Mesenchymal stem cell (in vitro differentiated cells and primary cell): ENCODE measurements at regions not wholly inside any gene's neighbourhood (a gene's known extent, or its start where the extent isn't known, plus 50 kb on each side); places are given as distances from the start of the nearest gene placed in this dataset.

ENCODE experiments used
- DNase-seq: peaks from one replicate; pipeline ENCODE4 v3.0.0-alpha.2; 2013
- H2AFZ ChIP-seq: one replicate; pipeline ENCODE4 v1.6.1; 2013; ENCODE audit warnings: low read depth, mild to moderate bottlenecking, control low read depth, inconsistent platforms, low read length, moderate library complexity
- H2AK5ac ChIP-seq: 2 replicates; pipeline ENCODE4 v1.6.1; 2013; ENCODE audit warnings: low read length, moderate library complexity, mild to moderate bottlenecking, inconsistent platforms; ENCODE audit not compliant: severe bottlenecking
- H2BK120ac ChIP-seq: one replicate; pipeline ENCODE4 v1.6.1; 2013; ENCODE audit warnings: low read depth, mild to moderate bottlenecking, inconsistent platforms, low read length, moderate library complexity
- H2BK12ac ChIP-seq, 2 experiments: one replicate each; pipeline ENCODE4 v1.6.1; 2013; ENCODE audit warnings: inconsistent platforms in 2 of 2, low read length in 2 of 2, mild to moderate bottlenecking in 2 of 2, moderate library complexity in 2 of 2, control low read depth in 1 of 2
- H2BK15ac ChIP-seq: one replicate; pipeline ENCODE4 v1.6.1; 2013; ENCODE audit warnings: mild to moderate bottlenecking, low read depth, inconsistent platforms; ENCODE audit not compliant: poor library complexity, severe bottlenecking
- H2BK5ac ChIP-seq: 2 replicates; pipeline ENCODE4 v1.6.1; 2013; ENCODE audit warnings: low read depth, mild to moderate bottlenecking, low read length, control low read depth, inconsistent platforms; ENCODE audit not compliant: poor library complexity, severe bottlenecking
- H3K14ac ChIP-seq, 2 experiments: one replicate each; pipeline ENCODE4 v1.6.1; 2013; ENCODE audit warnings: inconsistent platforms in 2 of 2, low read length in 2 of 2, control low read depth in 1 of 2, mild to moderate bottlenecking in 1 of 2, moderate library complexity in 1 of 2
- H3K18ac ChIP-seq, 2 experiments: one replicate each; pipeline ENCODE4 v1.6.1; 2013; ENCODE audit warnings: inconsistent platforms in 2 of 2, low read length in 2 of 2, control low read depth in 1 of 2, low read depth in 1 of 2, mild to moderate bottlenecking in 1 of 2
- H3K23ac ChIP-seq, 2 experiments: one replicate each; pipeline ENCODE4 v1.6.1; 2013; ENCODE audit warnings: inconsistent platforms in 2 of 2, low read length in 2 of 2, mild to moderate bottlenecking in 2 of 2, moderate library complexity in 2 of 2, control low read depth in 1 of 2
- H3K27ac ChIP-seq: 2 replicates; pipeline ENCODE4 v1.5.1; 2013; ENCODE audit warnings: mild to moderate bottlenecking, moderate library complexity, low read length, control low read depth, inconsistent platforms; ENCODE audit not compliant: poor library complexity, severe bottlenecking
- H3K27me3 ChIP-seq, 2 experiments: 2 replicates each; pipeline versions ENCODE4 v1.6.1 to v1.7.0; 2013; ENCODE audit warnings: low read length in 2 of 2, mild to moderate bottlenecking in 2 of 2, moderate library complexity in 2 of 2, control low read depth in 1 of 2, inconsistent platforms in 1 of 2; ENCODE audit not compliant: control insufficient read depth in 1 of 2, insufficient read depth in 1 of 2
- H3K36me3 ChIP-seq, 2 experiments: 2 replicates each; pipeline versions ENCODE4 v1.6.1 to v1.7.0; 2013; ENCODE audit warnings: low read length in 2 of 2, control low read depth in 1 of 2, inconsistent platforms in 1 of 2, low read depth in 1 of 2, mild to moderate bottlenecking in 1 of 2; ENCODE audit not compliant: insufficient read depth in 2 of 2, control insufficient read depth in 1 of 2
- H3K4ac ChIP-seq, 2 experiments: one replicate each; pipeline ENCODE4 v1.6.1; 2013; ENCODE audit warnings: inconsistent platforms in 2 of 2, low read length in 2 of 2, mild to moderate bottlenecking in 2 of 2, moderate library complexity in 2 of 2, control low read depth in 1 of 2, low read depth in 1 of 2
- H3K4me1 ChIP-seq: 2 replicates; pipeline ENCODE4 v1.6.1; 2013; ENCODE audit warnings: low read depth, low read length, control low read depth; ENCODE audit not compliant: control insufficient read depth, insufficient read depth
- H3K4me2 ChIP-seq: 2 replicates; pipeline ENCODE4 v1.6.1; 2013; ENCODE audit warnings: low read length, mild to moderate bottlenecking, inconsistent platforms; ENCODE audit not compliant: poor library complexity, severe bottlenecking
- H3K4me3 ChIP-seq, 2 experiments: 2 replicates each; pipeline versions ENCODE4 v1.5.1 to v1.7.0; 2013; ENCODE audit warnings: low read length in 2 of 2, mild to moderate bottlenecking in 2 of 2, control low read depth in 1 of 2, low read depth in 1 of 2; ENCODE audit not compliant: insufficient read depth in 1 of 2
- H3K79me1 ChIP-seq: replicated peaks from 2 replicates; pipeline ENCODE4 v1.6.1; 2013; ENCODE audit warnings: mild to moderate bottlenecking, control low read depth, low read length, inconsistent platforms; ENCODE audit not compliant: poor library complexity, severe bottlenecking
- H3K9ac ChIP-seq: 2 replicates; pipeline ENCODE4 v1.7.0; 2013; ENCODE audit warnings: mild to moderate bottlenecking, low read length, moderate library complexity
- H3K9me3 ChIP-seq: 2 replicates; pipeline ENCODE4 v1.7.0; 2013; ENCODE audit warnings: mild to moderate bottlenecking, low read length; ENCODE audit not compliant: control insufficient read depth
- H4K8ac ChIP-seq: one replicate; pipeline ENCODE4 v1.6.1; 2013; ENCODE audit warnings: inconsistent platforms, mild to moderate bottlenecking, low read length, moderate library complexity
- H4K91ac ChIP-seq: one replicate; pipeline ENCODE4 v1.6.1; 2013; ENCODE audit warnings: mild to moderate bottlenecking, low read length, inconsistent platforms
- WGBS: methylation state at CpG from one replicate; pipeline ENCODE4 v1.1.7; 2013; ENCODE audit warnings: mixed read lengths; 5-methylcytosine and 5-hydroxymethylcytosine counted together

- Histone ChIP-seq H3K79me1 (no peaks in the 10 kb centered on the region), H2AFZ (no peak overlapping the region), H3K9ac (no peak overlapping the region), H3K27me3 (no peaks in the 10 kb centered on the region), H2AK5ac (no peak overlapping the region), H3K4me3 (no peak overlapping the region), H3K4me2 (no peak overlapping the region), H3K27ac (no peak overlapping the region), H3K14ac (no peak overlapping the region), H3K23ac (no peak overlapping the region), H4K8ac (no peak overlapping the region), H3K18ac (no peak overlapping the region), H3K4ac (no peak overlapping the region), H2BK120ac (no peak overlapping the region), H2BK12ac (no peak overlapping the region), H2BK15ac (no peak overlapping the region), H3K9me3 (no peaks in the 10 kb centered on the region), H2BK5ac (no peak overlapping the region), H3K36me3 (no peaks in the 10 kb centered on the region), H4K91ac (no peak overlapping the region), H3K4me1 (peaks cover 2% of the 10 kb centered on the region)
- DNase-seq = no peak
These were observed 69.2 kb upstream of the OSBPL8 start for GRCh38 chr12:76628745-76629144.

GRCh38 chr12:76631741-76632140 lies 72.2 kb upstream of the OSBPL8 start:
- Histone ChIP-seq H2BK12ac (no peak overlapping the region), H3K4ac (no peak overlapping the region), H4K8ac (no peak overlapping the region), H3K9me3 (no peaks in the 10 kb centered on the region), H2BK5ac (no peak overlapping the region), H3K79me1 (no peaks in the 10 kb centered on the region), H3K4me1 (peaks cover 3% of the 10 kb centered on the region), H3K14ac (no peak overlapping the region), H3K23ac (no peak overlapping the region), H3K36me3 (no peaks in the 10 kb centered on the region), H4K91ac (no peak overlapping the region), H3K27ac (no peak overlapping the region), H3K27me3 (no peaks in the 10 kb centered on the region), H3K4me2 (no peak overlapping the region), H2AFZ (no peak overlapping the region), H2AK5ac (no peak overlapping the region), H3K4me3 (no peak overlapping the region), H2BK120ac (no peak overlapping the region), H3K9ac (no peak overlapping the region), H3K18ac (no peak overlapping the region), H2BK15ac (no peak overlapping the region)
- no peak for DNase-seq
- WGBS = 100% methylated on average over 1 of the region's 2 CpGs

- H3K79me1 ChIP-seq = peaks cover 2% of the 10 kb centered on the region
- H3K4me3 ChIP-seq = no peak overlapping the region
- H2BK15ac ChIP-seq = no peak overlapping the region
- no peak overlapping the region for H2BK5ac ChIP-seq
- H3K27me3 ChIP-seq = no peaks in the 10 kb centered on the region
- no peak overlapping the region for H3K18ac ChIP-seq
- H4K91ac ChIP-seq = no peak overlapping the region
- no peak overlapping the region for H4K8ac ChIP-seq
- no peak overlapping the region for H3K27ac ChIP-seq
- H2BK120ac ChIP-seq = no peak overlapping the region
- H3K4me1 ChIP-seq = peaks cover 10% of the 10 kb centered on the region
- H2AK5ac ChIP-seq = no peak overlapping the region
- no peak overlapping the region for H3K14ac ChIP-seq
- H3K9ac ChIP-seq = no peak overlapping the region
- no peak overlapping the region for H3K4me2 ChIP-seq
- H3K36me3 ChIP-seq = no peaks in the 10 kb centered on the region
- no peak overlapping the region for H2AFZ ChIP-seq
- no peaks in the 10 kb centered on the region for H3K9me3 ChIP-seq
- no peak overlapping the region for H3K23ac ChIP-seq
- H3K4ac ChIP-seq = no peak overlapping the region
- DNase-seq = no peak
- H2BK12ac ChIP-seq = no peak overlapping the region
These were observed 73.8 kb upstream of the OSBPL8 start for GRCh38 chr12:76633415-76633814.

- Histone ChIP-seq H3K27ac (no peak overlapping the region), H3K36me3 (no peaks in the 10 kb centered on the region), H2BK15ac (no peak overlapping the region), H2AK5ac (peak overlapping the region; percentile 55), H3K9ac (no peak overlapping the region), H3K4me2 (no peak overlapping the region), H2BK120ac (no peak overlapping the region), H4K8ac (no peak overlapping the region), H3K27me3 (no peaks in the 10 kb centered on the region), H3K4me1 (peaks cover 10% of the 10 kb centered on the region), H3K4me3 (no peak overlapping the region), H4K91ac (no peak overlapping the region), H3K4ac (no peak overlapping the region), H2AFZ (no peak overlapping the region), H3K18ac (no peak overlapping the region), H3K9me3 (no peaks in the 10 kb centered on the region), H3K14ac (no peak overlapping the region), H3K23ac (no peak overlapping the region), H3K79me1 (peaks cover 2% of the 10 kb centered on the region), H2BK5ac (no peak overlapping the region), H2BK12ac (no peak overlapping the region)
- WGBS = 86% methylated on average over 1 of the region's 4 CpGs
- no peak for DNase-seq
These were observed 74.6 kb upstream of the OSBPL8 start for GRCh38 chr12:76634133-76634532.
